Tibial nerve (tissue), 4 donors: ENCODE measurements at regions not wholly inside any gene's neighbourhood (a gene's known extent, or its start where the extent isn't known, plus 50 kb on each side); places are given as distances from the start of the nearest gene placed in this dataset.

Experiments used
- DNase-seq, 2 donors: peaks; one replicate each; pipeline ENCODE4 v3.0.0-alpha.2; 2019; ENCODE audit warnings: low spot score in 2 of 2
- H3K27ac ChIP-seq, 4 donors: fragments of 200-600 bp; sonication (generic) in 3 of 4; one replicate each; pipeline ENCODE4 v1.5.1; 2017 to 2019; ENCODE audit warnings: mild to moderate bottlenecking in 1 of 4
- H3K27me3 ChIP-seq, 2 donors: fragments of 200-600 bp; sonication (generic) in 1 of 2; one replicate each; pipeline versions ENCODE4 v1.5.1 to v1.6.0; 2017 to 2019
- H3K36me3 ChIP-seq, 3 donors: fragments of 200-600 bp; sonication (generic); one replicate each; pipeline ENCODE4 v1.5.1; 2018 to 2019
- H3K4me1 ChIP-seq, 4 donors: fragments of 200-600 bp; sonication (generic) in 3 of 4; one replicate each; pipeline ENCODE4 v1.5.1; 2017 to 2019
- H3K4me3 ChIP-seq, 4 donors: fragments of 200-600 bp; sonication (generic) in 3 of 4; one replicate each; pipeline ENCODE4 v1.5.1; 2017 to 2019; ENCODE audit warnings: mild to moderate bottlenecking in 1 of 4, moderate library complexity in 1 of 4
- H3K9me3 ChIP-seq, 4 donors: fragments of 200-600 bp; sonication (generic) in 3 of 4; one replicate each; pipeline ENCODE4 v1.5.1; 2017 to 2019
- EP300 ChIP-seq, 2 donors: sonication (generic); formaldehyde crosslinking; IDR thresholded peaks; one replicate each; pipeline ENCODE4 v1.6.1; 2017; ENCODE audit warnings: antibody characterized with exemption in 2 of 2, mild to moderate bottlenecking in 1 of 2
- POLR2A ChIP-seq, 2 donors: fragments of 450-650 bp; IDR thresholded peaks; one replicate each; pipeline ENCODE4 v1.6.1; 2017; ENCODE audit warnings: antibody characterized with exemption in 2 of 2, mild to moderate bottlenecking in 2 of 2, moderate library complexity in 2 of 2
- WGBS, 2 donors: methylation state at CpG; one replicate each; pipeline ENCODE4 v1.1.5; 2018; 5-methylcytosine and 5-hydroxymethylcytosine counted together
- TF ChIP-seq, protein P1 (sequence below), 5 experiments: fragments of 200-600 bp in 3 of 5; fragments of 450-650 bp in 2 of 5; sonication (generic) in 3 of 5; IDR thresholded peaks; one replicate each; pipeline ENCODE4 v1.5.1; 2016 to 2019; ENCODE audit warnings: antibody characterized with exemption in 5 of 5, mild to moderate bottlenecking in 3 of 5, moderate library complexity in 2 of 5

DNA sequence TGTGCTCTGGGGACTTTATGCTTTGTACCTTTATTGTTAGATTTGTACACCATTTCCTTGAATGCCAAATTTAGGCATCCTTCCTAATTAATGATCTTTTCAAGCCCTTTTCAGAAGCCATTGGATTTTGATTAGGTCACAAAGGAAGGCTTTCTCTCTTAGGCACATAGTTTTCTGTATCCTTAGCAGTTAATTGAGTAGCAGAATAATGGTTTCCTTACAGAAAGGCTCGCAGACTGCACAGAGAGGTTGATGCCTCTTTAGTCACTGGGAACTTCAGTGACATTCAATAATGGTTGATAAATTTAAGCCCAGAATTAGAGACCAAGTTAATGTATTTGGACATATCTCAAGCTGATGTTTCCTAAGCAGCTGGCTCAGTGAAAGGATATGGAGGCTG is 139.1 kb upstream of the VGLL2 start:
- Histone ChIP-seq H3K36me3 (no peaks in the 10 kb centered on the region), H3K27me3 (no peaks in the 10 kb centered on the region), H3K9me3 (peaks cover 0 to 7% (median 0%) of the 10 kb centered on the region in 4 donors), H3K4me1 (no peaks in the 10 kb centered on the region), H3K4me3 (no peak overlapping the region), H3K27ac (no peak overlapping the region)
- no peak for TF ChIP-seq EP300 (IDR thresholded peaks at IDR 0.05)
- TF ChIP-seq POLR2A (IDR thresholded peaks at IDR 0.05) = no peak
- TF ChIP-seq, protein P1, sequence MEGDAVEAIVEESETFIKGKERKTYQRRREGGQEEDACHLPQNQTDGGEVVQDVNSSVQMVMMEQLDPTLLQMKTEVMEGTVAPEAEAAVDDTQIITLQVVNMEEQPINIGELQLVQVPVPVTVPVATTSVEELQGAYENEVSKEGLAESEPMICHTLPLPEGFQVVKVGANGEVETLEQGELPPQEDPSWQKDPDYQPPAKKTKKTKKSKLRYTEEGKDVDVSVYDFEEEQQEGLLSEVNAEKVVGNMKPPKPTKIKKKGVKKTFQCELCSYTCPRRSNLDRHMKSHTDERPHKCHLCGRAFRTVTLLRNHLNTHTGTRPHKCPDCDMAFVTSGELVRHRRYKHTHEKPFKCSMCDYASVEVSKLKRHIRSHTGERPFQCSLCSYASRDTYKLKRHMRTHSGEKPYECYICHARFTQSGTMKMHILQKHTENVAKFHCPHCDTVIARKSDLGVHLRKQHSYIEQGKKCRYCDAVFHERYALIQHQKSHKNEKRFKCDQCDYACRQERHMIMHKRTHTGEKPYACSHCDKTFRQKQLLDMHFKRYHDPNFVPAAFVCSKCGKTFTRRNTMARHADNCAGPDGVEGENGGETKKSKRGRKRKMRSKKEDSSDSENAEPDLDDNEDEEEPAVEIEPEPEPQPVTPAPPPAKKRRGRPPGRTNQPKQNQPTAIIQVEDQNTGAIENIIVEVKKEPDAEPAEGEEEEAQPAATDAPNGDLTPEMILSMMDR (IDR thresholded peaks at IDR 0.05) = no peak
- WGBS, 2 donors = 36 to 41% methylated on average over 1 of the region's 1 CpG
- no peak for DNase-seq

DNA sequence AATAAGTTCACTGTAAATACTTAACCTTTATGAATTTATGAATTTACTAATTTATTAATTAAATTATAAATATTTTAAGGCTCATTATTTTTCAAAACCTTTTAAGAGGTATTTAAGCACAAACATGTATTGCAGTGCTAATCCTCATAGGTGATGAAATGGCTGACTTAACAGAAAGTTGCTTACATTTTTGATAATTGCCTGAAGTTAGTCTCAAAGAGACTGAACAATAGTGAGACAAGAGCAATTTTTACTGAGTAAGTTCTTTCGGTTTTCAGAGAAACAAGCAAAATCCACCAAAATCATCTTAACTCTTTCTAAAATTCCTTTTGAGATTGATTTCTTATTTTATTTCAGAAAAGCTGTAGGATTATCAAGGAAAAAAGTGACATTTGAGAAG is 137.3 kb upstream of the VGLL2 start:
- TF ChIP-seq POLR2A (IDR thresholded peaks at IDR 0.05) = no peak
- no peak for TF ChIP-seq EP300 (IDR thresholded peaks at IDR 0.05)
- TF ChIP-seq, protein P1 (IDR thresholded peaks at IDR 0.05) = no peak
- WGBS, 2 donors = 71 to 81% methylated on average over 1 of the region's 1 CpG
- Histone ChIP-seq H3K27ac (no peak overlapping the region), H3K4me1 (no peaks in the 10 kb centered on the region), H3K9me3 (peaks cover 0 to 5% (median 0%) of the 10 kb centered on the region in 4 donors), H3K36me3 (no peaks in the 10 kb centered on the region), H3K27me3 (no peaks in the 10 kb centered on the region), H3K4me3 (no peak overlapping the region)
- no peak for DNase-seq

DNA sequence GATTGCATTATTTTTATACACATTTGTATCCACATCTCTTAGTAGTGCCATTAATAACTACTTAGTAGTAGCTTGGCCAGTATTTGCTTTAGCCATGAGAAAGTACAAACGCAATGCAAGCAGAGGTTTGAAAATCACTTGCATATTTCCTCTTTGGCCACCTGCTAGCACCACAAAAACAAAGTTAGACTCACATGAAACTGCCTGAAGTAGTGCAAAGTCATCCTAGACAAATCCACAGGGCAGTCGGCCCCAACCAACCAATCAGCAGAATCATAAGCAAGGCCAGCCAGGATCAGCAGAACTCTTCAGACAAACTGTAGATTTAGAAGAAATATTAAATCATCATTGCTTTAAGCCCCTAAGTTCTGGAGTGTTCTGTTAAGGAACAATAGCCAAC is 135.2 kb upstream of the VGLL2 start:
- 81 to 85% methylated on average over 2 of the region's 2 CpGs for WGBS, 2 donors
- Histone ChIP-seq H3K27me3 (no peaks in the 10 kb centered on the region), H3K4me3 (no peak overlapping the region), H3K36me3 (no peaks in the 10 kb centered on the region), H3K4me1 (no peaks in the 10 kb centered on the region), H3K27ac (no peak overlapping the region), H3K9me3 (no peaks in the 10 kb centered on the region)
- no peak for DNase-seq
- TF ChIP-seq POLR2A (IDR thresholded peaks at IDR 0.05) (no peak), EP300 (IDR thresholded peaks at IDR 0.05) (no peak)
- TF ChIP-seq, protein P1 (IDR thresholded peaks at IDR 0.05) = no peak

DNA sequence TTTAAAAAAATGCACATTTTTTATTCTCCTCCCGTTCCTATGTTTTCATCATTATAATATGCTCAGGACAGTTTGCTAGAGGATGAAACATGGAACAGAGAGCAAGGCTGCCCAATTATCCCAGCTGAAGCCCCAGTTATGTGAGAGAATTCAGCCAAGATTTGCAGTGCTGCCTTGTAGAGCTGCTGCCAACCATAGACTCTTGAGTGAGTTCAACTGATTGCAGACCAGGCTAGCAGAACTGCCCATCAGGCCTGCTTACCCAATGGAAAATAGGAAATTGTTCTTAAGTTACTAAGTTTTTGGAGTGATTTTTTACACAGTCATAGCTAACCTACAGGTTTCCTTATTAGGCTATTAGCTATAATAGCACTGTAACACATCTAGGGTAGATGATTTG is 128.7 kb upstream of the VGLL2 start:
- Histone ChIP-seq H3K36me3 (no peaks in the 10 kb centered on the region), H3K4me3 (no peak overlapping the region), H3K4me1 (no peaks in the 10 kb centered on the region), H3K27me3 (no peaks in the 10 kb centered on the region), H3K9me3 (no peaks in the 10 kb centered on the region), H3K27ac (no peak overlapping the region)
- DNase-seq = no peak
- TF ChIP-seq, protein P1 (IDR thresholded peaks at IDR 0.05) = no peak
- TF ChIP-seq POLR2A (IDR thresholded peaks at IDR 0.05) = no peak
- no peak for TF ChIP-seq EP300 (IDR thresholded peaks at IDR 0.05)
- WGBS, 2 donors = 72 to 100% methylated on average over 1 of the region's 1 CpG

DNA sequence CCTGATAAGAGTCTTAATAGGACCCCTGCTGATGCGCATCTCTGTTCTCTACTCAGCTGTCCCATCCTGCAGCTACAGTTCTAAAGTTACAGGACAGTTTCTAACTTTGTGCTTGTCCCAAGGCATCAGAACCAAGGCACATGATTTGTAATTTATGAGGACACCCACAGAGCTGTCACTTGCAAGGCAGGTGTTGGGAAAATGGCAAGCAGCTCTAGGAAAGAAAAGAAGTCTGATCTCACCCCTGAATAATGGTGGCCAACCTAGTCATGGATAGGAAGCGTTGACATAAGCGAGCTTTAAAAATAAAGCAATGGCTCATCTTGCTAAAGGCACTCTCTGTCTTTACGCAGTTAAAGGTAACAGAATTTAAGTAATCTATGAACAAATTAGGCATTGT is 127.6 kb upstream of the VGLL2 start:
- no peak for DNase-seq
- WGBS, 2 donors = 95% methylated on average over 4 of the region's 4 CpGs
- no peaks in the 10 kb centered on the region for H3K36me3 ChIP-seq
- no peak overlapping the region for H3K27ac ChIP-seq
- no peaks in the 10 kb centered on the region for H3K9me3 ChIP-seq
- no peaks in the 10 kb centered on the region for H3K27me3 ChIP-seq
- H3K4me3 ChIP-seq = no peak overlapping the region
- TF ChIP-seq EP300 (IDR thresholded peaks at IDR 0.05) (no peak), POLR2A (IDR thresholded peaks at IDR 0.05) (no peak)
- H3K4me1 ChIP-seq = no peaks in the 10 kb centered on the region

DNA sequence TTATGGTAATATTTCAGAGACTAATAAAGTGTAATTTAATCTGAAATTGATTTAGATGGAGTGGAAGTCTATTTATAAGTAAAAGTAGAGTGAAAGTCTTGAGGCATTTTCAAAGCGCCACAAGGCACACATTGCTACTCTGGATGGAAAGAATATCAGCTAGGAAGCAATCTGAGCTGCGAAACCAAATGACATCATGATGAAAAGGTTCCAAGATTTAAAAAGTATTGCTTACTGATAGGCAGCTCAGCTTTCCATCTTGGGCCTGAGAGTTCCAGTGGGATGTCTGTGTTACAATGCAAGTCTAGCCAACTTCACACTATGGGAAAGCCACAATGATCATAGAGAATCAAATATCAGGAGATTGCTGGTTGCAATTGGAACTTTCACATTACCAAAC is 126.9 kb upstream of the VGLL2 start:
- WGBS, 2 donors = 79 to 80% methylated on average over 2 of the region's 2 CpGs
- no peak overlapping the region for H3K4me3 ChIP-seq
- H3K9me3 ChIP-seq = no peaks in the 10 kb centered on the region
- H3K36me3 ChIP-seq = no peaks in the 10 kb centered on the region
- H3K4me1 ChIP-seq = no peaks in the 10 kb centered on the region
- TF ChIP-seq, protein P1 (IDR thresholded peaks at IDR 0.05) = no peak
- no peak for TF ChIP-seq POLR2A (IDR thresholded peaks at IDR 0.05)
- TF ChIP-seq EP300 (IDR thresholded peaks at IDR 0.05) = no peak
- no peaks in the 10 kb centered on the region for H3K27me3 ChIP-seq
- DNase-seq = no peak
- H3K27ac ChIP-seq = no peak overlapping the region
